Thyroid gland (tissue), 4 donors: ENCODE measurements at regions not wholly inside any gene's neighbourhood (a gene's known extent, or its start where the extent isn't known, plus 50 kb on each side); places are given as distances from the start of the nearest gene placed in this dataset.

Experiments
- CTCF ChIP-seq, 6 experiments: fragments of 200-600 bp in 3 of 6; fragments of 450-650 bp in 3 of 6; sonication (generic) in 3 of 6; IDR thresholded peaks; one replicate each; pipeline ENCODE4 v1.5.1; 2016 to 2019; ENCODE audit warnings: antibody characterized with exemption in 6 of 6, mild to moderate bottlenecking in 2 of 6, inconsistent platforms in 1 of 6, moderate library complexity in 1 of 6
- POLR2A ChIP-seq, 2 donors: fragments of 450-650 bp; IDR thresholded peaks; one replicate each; pipeline ENCODE4 v1.6.1; 2017; ENCODE audit warnings: antibody characterized with exemption in 2 of 2, mild to moderate bottlenecking in 2 of 2, moderate library complexity in 1 of 2

DNA sequence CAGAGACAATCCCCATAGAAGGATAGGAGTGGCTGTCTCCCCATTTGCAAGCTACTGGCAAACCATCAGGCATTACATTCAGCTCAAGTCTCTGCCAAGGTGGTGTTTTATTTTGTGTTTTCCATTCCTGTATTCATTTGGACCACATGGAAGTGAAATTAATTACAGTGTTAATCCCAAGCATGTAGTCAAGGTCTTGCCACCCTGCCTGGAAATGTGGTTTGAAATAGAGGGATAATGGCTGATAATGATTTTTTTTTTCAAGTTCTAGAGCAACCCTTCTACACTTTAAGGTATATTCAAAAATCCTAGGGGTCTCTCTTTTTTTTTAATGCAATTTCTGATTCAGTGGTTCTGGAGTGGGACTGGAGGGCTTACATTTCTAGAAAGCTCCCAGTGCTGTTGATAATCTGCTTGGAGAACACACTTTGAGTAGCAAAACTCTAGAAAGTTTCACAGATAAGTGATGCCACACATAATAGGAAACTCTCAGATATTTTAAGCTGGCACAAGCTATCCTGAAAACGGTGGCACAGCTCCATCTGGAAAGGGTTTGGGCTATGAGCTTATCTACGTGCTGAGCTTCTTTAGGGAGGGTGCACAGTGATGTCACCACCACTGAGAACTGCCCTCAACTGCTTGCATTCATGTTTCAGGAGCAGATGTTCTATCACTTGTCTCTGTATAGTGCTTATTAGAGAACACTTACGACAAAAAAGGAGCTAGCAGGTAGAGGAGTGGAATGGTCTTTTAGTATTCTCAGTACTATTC, 140.1 kb upstream of the IL12A start:
- TF ChIP-seq CTCF (IDR thresholded peaks at IDR 0.05) (no peak), POLR2A (IDR thresholded peaks at IDR 0.05) (no peak)
